SK-N-MC (cell line): ENCODE measurements at regions not wholly inside any gene's neighbourhood (a gene's known extent, or its start where the extent isn't known, plus 50 kb on each side); places are given as distances from the start of the nearest gene placed in this dataset.

ENCODE experiments used
- DNase-seq: peaks from one replicate; pipeline ENCODE4 v3.0.0-alpha.2; 2011; ENCODE audit warnings: low read depth, low spot score
- H3K27ac ChIP-seq: fragments of 200-600 bp; sonication (generic); 2 replicates; pipeline ENCODE4 v1.5.1; 2016; ENCODE audit warnings: mixed run types
- H3K36me3 ChIP-seq: fragments of 200-600 bp; sonication (generic); 2 replicates; pipeline ENCODE4 v1.6.1; 2017; ENCODE audit warnings: antibody characterized with exemption, low read length, mixed read lengths; ENCODE audit not compliant: insufficient read depth
- H3K4me3 ChIP-seq: fragments of 200-600 bp; sonication (generic); 2 replicates; pipeline ENCODE4 v1.5.1; 2016
- H3K9ac ChIP-seq: fragments of 200-600 bp; sonication (generic); 2 replicates; pipeline ENCODE4 v1.8.0; 2017; ENCODE audit warnings: mixed run types, mixed read lengths; ENCODE audit not compliant: insufficient read length
- H3K9me3 ChIP-seq: fragments of 200-600 bp; sonication (generic); 2 replicates; pipeline ENCODE4 v1.6.1; 2017; ENCODE audit warnings: low read depth, mild to moderate bottlenecking, antibody characterized with exemption, low read length, moderate library complexity, mixed read lengths
- EZH2 ChIP-seq: fragments of 200-600 bp; sonication (generic); IDR thresholded peaks from one replicate; pipeline ENCODE4 v1.6.1; 2017; ENCODE audit warnings: antibody characterized with exemption
- FOXP2 ChIP-seq: optimal IDR thresholded peaks from 2 replicates; pipeline ENCODE3; 2011; ENCODE audit warnings: mild to moderate bottlenecking, moderate library complexity; ENCODE audit not compliant: insufficient read depth; ENCODE audit errors: extremely low read length, control extremely low read depth
- POLR2AphosphoS5 ChIP-seq: IDR thresholded peaks from 2 replicates; pipeline ENCODE4 v1.6.1; 2012; ENCODE audit warnings: mild to moderate bottlenecking, low read depth, low read length, borderline replicate concordance

DNA sequence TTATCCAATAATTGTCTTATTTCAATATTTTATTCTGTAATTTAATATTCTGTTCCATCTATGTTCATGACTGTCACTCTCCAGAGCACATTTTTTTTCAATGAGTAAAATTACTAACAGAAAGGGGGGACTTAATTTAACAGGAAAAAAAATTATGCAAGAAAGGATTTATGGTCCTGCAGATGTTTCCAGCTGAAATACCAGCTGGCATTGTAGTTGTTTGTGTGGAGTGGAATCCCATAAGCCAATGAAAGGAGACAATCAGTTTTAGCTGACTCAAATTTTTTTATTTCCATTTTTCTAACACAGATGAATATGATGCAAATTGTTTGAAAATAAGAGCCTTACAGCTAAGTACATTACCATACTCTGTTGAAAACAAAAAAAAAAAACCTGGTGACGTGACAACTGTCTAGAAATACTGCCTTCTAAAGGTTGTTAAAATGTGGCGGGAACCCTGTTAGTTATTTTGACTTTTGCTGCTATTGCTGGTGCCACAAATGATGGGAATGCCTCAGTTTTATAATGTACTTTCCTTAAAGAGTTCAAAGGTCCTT lies 389.1 kb downstream of the ETS1 start:
- no peak overlapping the region for H3K4me3 ChIP-seq
- H3K9me3 ChIP-seq = no peaks in the 10 kb centered on the region
- DNase-seq = no peak
- H3K36me3 ChIP-seq = no peaks in the 10 kb centered on the region
- H3K27ac ChIP-seq = no peak overlapping the region
- TF ChIP-seq POLR2AphosphoS5 (no peak), EZH2 (no peak), FOXP2 (no peak)
- no peak overlapping the region for H3K9ac ChIP-seq

DNA sequence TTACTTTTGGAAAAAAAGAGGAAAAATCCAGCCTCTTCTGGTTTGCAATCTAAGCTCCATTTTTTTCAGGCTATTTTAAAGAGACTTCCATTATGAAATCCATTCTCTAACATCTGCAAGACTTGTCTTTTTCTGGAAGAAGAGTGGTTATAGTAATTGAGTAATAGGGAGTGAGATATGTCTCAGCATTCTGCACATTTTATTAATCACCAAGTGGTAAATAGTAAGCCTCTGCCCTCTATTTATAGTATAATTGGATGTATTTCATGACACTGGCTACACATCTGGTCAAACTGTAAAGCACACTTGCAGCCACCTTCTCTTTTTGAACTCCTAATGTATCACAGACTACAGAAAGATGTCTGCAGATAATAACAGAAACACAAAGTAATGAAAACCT lies 391.1 kb downstream of the ETS1 start:
- Histone ChIP-seq H3K4me3 (no peak overlapping the region), H3K36me3 (no peaks in the 10 kb centered on the region), H3K9ac (no peak overlapping the region), H3K9me3 (no peaks in the 10 kb centered on the region), H3K27ac (no peak overlapping the region)
- TF ChIP-seq EZH2 = no peak
- TF ChIP-seq FOXP2 = no peak
- no peak for TF ChIP-seq POLR2AphosphoS5
- no peak for DNase-seq

DNA sequence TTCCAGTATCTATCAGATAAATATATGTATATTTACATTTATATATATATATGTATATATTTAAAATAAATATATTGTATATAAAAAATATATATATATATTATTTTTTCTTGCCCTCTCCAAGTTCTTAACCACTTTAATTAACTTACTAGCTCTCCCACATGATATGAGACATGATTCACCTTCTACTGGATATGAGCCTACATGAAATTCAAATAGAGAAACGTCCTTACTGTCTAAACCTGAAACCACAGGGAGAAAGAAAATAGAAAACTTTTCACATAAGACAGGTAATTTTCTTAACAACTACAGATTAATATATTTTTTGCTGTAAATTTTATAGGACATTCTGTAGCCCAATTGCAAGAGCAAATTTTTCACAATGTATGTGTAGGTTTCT lies 391.6 kb downstream of the ETS1 start:
- TF ChIP-seq FOXP2 (no peak), POLR2AphosphoS5 (no peak), EZH2 (no peak)
- Histone ChIP-seq H3K9me3 (no peaks in the 10 kb centered on the region), H3K36me3 (no peaks in the 10 kb centered on the region), H3K27ac (no peak overlapping the region), H3K4me3 (no peak overlapping the region), H3K9ac (no peak overlapping the region)
- no peak for DNase-seq

DNA sequence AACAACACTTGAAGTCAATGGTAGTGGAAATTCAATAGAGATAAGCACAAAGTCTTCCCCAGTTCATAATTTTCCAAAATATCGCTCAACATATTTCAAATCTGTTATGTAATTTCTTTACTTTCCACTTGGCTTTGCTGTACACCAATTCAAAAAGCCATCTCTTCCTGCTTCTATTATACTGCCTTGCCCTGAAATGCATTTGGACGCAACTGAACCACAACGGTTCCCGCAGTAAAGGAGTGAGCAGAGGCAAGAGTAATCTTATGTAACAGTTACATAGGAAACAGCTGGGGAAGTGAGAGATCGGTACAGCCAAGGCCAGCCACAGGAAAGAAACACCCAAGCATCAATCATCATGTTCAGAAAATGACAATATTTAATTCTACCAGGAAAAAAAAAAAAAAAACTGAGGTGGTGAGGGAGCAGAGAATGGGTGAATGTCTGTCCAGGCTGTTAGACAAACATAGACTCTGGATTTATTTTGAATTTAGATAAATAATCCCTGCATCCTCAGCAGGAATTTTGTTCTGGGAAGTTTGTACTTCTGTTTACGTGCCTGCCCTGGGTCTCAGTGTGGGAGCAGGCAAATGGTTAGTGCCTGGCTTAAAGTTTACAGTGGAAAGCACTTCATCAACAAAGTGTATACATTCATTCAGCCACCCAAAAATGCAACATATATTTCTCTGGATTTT lies 392.2 kb downstream of the ETS1 start:
- no peaks in the 10 kb centered on the region for H3K36me3 ChIP-seq
- TF ChIP-seq EZH2 = no peak
- no peak for DNase-seq
- H3K9me3 ChIP-seq = no peaks in the 10 kb centered on the region
- H3K4me3 ChIP-seq = no peak overlapping the region
- no peak overlapping the region for H3K9ac ChIP-seq
- H3K27ac ChIP-seq = no peak overlapping the region

DNA sequence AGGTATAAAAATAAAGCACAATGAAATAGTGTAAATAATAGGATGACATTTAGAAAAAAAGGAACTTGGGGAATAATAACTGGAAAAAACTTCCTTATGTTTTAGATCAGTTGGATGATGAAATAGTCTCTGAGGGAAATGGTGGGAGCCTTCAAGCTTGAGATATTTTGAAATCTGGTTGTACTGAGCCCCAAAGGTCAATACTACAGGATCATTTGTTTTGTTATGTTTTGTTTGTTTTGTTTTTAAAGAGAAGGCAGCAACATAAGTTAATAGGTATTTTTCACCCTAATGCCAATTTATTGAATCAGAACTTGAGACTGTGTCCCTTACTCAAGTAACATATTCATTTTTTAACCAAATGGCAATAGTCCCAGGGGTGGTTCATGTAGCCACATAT lies 393.1 kb downstream of the ETS1 start:
- Histone ChIP-seq H3K27ac (no peak overlapping the region), H3K9me3 (no peaks in the 10 kb centered on the region), H3K36me3 (no peaks in the 10 kb centered on the region), H3K9ac (no peak overlapping the region), H3K4me3 (no peak overlapping the region)
- no peak for DNase-seq
- TF ChIP-seq POLR2AphosphoS5 (no peak), FOXP2 (no peak), EZH2 (no peak)

DNA sequence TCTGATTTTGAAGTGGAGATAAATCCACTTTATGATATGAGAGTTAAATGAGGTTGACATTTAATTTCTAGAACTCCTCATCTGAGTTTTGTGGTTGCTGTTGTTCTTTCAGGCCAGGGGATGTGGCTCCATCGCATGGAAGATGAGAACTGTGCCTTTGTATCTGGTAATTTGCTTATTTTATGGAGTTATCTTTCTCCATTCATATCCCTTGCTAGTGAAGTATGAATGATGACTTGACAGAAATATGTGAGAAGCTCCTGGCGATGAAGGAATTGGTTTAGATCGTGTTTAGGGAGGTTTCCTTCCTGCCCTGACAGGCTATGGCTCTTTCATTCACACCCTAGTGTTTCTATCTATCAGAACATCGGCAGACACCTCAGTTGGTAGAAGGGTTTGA lies 393.7 kb downstream of the ETS1 start:
- Histone ChIP-seq H3K36me3 (no peaks in the 10 kb centered on the region), H3K9ac (no peak overlapping the region), H3K27ac (no peak overlapping the region), H3K9me3 (no peaks in the 10 kb centered on the region), H3K4me3 (no peak overlapping the region)
- TF ChIP-seq POLR2AphosphoS5 = no peak
- no peak for TF ChIP-seq EZH2
- TF ChIP-seq FOXP2 = no peak
- no peak for DNase-seq

DNA sequence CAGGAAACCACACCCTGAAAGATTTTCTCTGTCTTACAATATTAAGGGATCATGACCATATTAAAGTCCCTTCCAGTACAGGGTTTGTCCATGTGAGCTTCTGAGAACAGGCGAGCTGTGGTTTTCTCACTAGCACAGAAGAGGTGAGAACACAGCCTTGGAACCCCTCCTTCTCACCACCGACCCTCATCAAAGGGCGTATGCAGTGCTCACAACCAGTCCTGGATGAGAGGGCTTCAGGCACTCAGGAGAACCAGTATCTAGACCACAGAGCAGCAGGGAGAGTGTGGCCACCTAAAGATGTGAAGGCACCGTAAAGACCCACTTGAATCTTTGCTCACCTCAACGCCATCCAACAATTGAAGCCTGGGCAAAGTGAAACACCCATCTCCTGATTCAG lies 397.0 kb downstream of the ETS1 start:
- Histone ChIP-seq H3K27ac (no peak overlapping the region), H3K9ac (no peak overlapping the region)

DNA sequence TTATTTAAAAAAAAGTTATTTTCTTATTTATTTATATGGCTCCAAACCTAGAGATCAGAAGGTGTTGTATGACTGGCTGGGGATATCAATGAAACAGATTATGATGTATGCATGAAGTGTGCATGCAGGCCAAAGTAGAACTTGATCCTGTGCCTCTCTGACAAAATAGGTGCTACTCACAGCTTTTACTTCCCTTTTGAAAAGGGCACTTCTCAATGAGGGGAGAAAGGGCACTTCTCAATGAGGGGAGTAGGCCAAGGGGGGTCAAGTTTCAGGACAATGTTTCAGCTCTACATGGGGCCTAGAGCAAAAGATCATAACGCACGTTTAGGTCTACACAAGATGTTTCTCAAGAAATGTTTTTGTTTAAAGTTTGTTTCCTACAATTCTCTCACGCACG lies 397.5 kb downstream of the ETS1 start:
- no peak overlapping the region for H3K27ac ChIP-seq
- no peak overlapping the region for H3K9ac ChIP-seq
- H3K9me3 ChIP-seq = no peaks in the 10 kb centered on the region
- TF ChIP-seq FOXP2 (no peak), POLR2AphosphoS5 (no peak), EZH2 (no peak)
- no peak overlapping the region for H3K4me3 ChIP-seq
- no peaks in the 10 kb centered on the region for H3K36me3 ChIP-seq
- DNase-seq = no peak

More for the DNA sequence above, 397.0 kb downstream of the ETS1 start:
- DNase-seq = no peak
- no peak overlapping the region for H3K4me3 ChIP-seq
- no peaks in the 10 kb centered on the region for H3K9me3 ChIP-seq
- TF ChIP-seq POLR2AphosphoS5 (no peak), FOXP2 (no peak), EZH2 (no peak)
- H3K36me3 ChIP-seq = no peaks in the 10 kb centered on the region

DNA sequence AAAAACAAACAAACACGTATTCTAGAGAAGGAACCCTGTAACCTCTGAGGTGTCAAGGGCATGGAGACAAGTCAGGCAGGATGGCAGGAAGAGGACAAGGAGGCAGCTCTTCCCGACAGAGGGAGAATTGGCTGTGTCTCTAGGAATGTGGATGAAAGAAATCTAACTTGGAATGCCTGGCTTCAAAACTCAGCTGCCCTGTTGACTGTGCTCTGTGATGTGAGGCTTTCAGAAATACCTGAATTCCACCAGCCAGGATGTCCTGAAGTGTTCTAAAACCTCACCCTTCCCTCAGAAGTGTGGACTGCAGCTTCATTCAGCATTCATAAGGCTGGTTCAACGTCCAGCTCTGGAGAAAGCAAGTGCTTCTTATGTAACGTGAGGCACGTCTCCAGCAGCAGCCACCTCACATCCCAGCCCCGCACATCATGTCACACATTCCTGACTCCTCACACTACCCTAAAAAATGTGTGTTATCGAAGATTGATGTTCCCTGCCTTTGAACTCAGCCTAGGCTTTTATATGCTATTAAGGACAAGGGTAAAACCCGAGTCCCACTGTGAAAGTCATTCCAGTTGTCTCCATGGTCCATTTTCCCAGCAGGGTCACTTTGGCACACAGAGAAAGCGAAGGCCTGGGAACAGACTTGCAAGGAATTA lies 398.9 kb downstream of the ETS1 start:
- TF ChIP-seq FOXP2 = no peak
- DNase-seq = no peak
- no peak overlapping the region for H3K4me3 ChIP-seq
- H3K27ac ChIP-seq = no peak overlapping the region
- no peaks in the 10 kb centered on the region for H3K9me3 ChIP-seq
- no peaks in the 10 kb centered on the region for H3K36me3 ChIP-seq
- H3K9ac ChIP-seq = no peak overlapping the region
